Peyer's patch (tissue), 4 donors: ENCODE measurements at regions not wholly inside any gene's neighbourhood (a gene's known extent, or its start where the extent isn't known, plus 50 kb on each side); places are given as distances from the start of the nearest gene placed in this dataset.

ENCODE experiments used
- CTCF ChIP-seq, 6 experiments: fragments of 450-650 bp in 4 of 6; fragments of 200-600 bp in 2 of 6; sonication (generic) in 1 of 6; IDR thresholded peaks; one replicate each; pipeline ENCODE4 v1.5.1; 2017 to 2019; ENCODE audit warnings: antibody characterized with exemption in 6 of 6, mild to moderate bottlenecking in 3 of 6, moderate library complexity in 1 of 6
- POLR2A ChIP-seq, 2 donors: fragments of 450-650 bp; IDR thresholded peaks; one replicate each; pipeline ENCODE4 v1.5.1; 2017; ENCODE audit warnings: antibody characterized with exemption in 2 of 2, mild to moderate bottlenecking in 2 of 2, moderate library complexity in 2 of 2

GRCh38 chr1:99594205-99594604 lies 51.7 kb upstream of the PALMD start:
- no peak for TF ChIP-seq CTCF (IDR thresholded peaks at IDR 0.05)
- TF ChIP-seq POLR2A (IDR thresholded peaks at IDR 0.05): no peak
